ENCODE measurements at regions not wholly inside any gene's neighbourhood (a gene's known extent, or its start where the extent isn't known, plus 50 kb on each side); places are given as distances from the start of the nearest gene placed in this dataset.

- TF ChIP-seq, protein P1, sequence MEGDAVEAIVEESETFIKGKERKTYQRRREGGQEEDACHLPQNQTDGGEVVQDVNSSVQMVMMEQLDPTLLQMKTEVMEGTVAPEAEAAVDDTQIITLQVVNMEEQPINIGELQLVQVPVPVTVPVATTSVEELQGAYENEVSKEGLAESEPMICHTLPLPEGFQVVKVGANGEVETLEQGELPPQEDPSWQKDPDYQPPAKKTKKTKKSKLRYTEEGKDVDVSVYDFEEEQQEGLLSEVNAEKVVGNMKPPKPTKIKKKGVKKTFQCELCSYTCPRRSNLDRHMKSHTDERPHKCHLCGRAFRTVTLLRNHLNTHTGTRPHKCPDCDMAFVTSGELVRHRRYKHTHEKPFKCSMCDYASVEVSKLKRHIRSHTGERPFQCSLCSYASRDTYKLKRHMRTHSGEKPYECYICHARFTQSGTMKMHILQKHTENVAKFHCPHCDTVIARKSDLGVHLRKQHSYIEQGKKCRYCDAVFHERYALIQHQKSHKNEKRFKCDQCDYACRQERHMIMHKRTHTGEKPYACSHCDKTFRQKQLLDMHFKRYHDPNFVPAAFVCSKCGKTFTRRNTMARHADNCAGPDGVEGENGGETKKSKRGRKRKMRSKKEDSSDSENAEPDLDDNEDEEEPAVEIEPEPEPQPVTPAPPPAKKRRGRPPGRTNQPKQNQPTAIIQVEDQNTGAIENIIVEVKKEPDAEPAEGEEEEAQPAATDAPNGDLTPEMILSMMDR (IDR thresholded peaks at IDR 0.05): no peak
Observed at GRCh38 chr4:170875868-170876267, 786.1 kb upstream of the AADAT start.

GRCh38 chr4:170872794-170873193, 783.0 kb upstream of the AADAT start:
- no peaks in the 10 kb centered on the region for H3K36me3 ChIP-seq
- no peak for DNase-seq (ENCODE audit: low spot score)
- no peak overlapping the region for H3K4me3 ChIP-seq
- H3K27me3 ChIP-seq: no peaks in the 10 kb centered on the region
- H3K9me3 ChIP-seq: no peaks in the 10 kb centered on the region
- H3K27ac ChIP-seq: no peak overlapping the region
- TF ChIP-seq, protein P1 (IDR thresholded peaks at IDR 0.05): no peak
- no peaks in the 10 kb centered on the region for H3K4me1 ChIP-seq

More at GRCh38 chr4:170875868-170876267, 786.1 kb upstream of the AADAT start:
- no peak for DNase-seq (ENCODE audit: low spot score)
- Histone ChIP-seq H3K9me3 (no peaks in the 10 kb centered on the region), H3K4me1 (no peaks in the 10 kb centered on the region), H3K36me3 (no peaks in the 10 kb centered on the region), H3K27ac (no peak overlapping the region), H3K4me3 (no peak overlapping the region), H3K27me3 (no peaks in the 10 kb centered on the region)

GRCh38 chr4:170868170-170868569, 778.4 kb upstream of the AADAT start:
- TF ChIP-seq, protein P1 (IDR thresholded peaks at IDR 0.05): no peak
- Histone ChIP-seq H3K4me1 (no peaks in the 10 kb centered on the region), H3K27me3 (no peaks in the 10 kb centered on the region), H3K9me3 (no peaks in the 10 kb centered on the region), H3K36me3 (no peaks in the 10 kb centered on the region), H3K4me3 (no peak overlapping the region), H3K27ac (no peak overlapping the region)
- no peak for DNase-seq (ENCODE audit: low spot score)

- H3K9me3 ChIP-seq: no peaks in the 10 kb centered on the region
- no peaks in the 10 kb centered on the region for H3K36me3 ChIP-seq
- H3K27me3 ChIP-seq: no peaks in the 10 kb centered on the region
- no peak for DNase-seq (ENCODE audit: low spot score)
- no peaks in the 10 kb centered on the region for H3K4me1 ChIP-seq
- H3K27ac ChIP-seq: no peak overlapping the region
- no peak overlapping the region for H3K4me3 ChIP-seq
- TF ChIP-seq, protein P1 (IDR thresholded peaks at IDR 0.05): no peak
Observed at GRCh38 chr4:170854097-170854496, 764.3 kb upstream of the AADAT start.

- H3K9me3 ChIP-seq: no peaks in the 10 kb centered on the region
- H3K4me1 ChIP-seq: no peaks in the 10 kb centered on the region
- H3K36me3 ChIP-seq: no peaks in the 10 kb centered on the region
- DNase-seq (ENCODE audit: low spot score): no peak
- TF ChIP-seq, protein P1 (IDR thresholded peaks at IDR 0.05): peak; percentile 39 to 64
- no peak overlapping the region for H3K4me3 ChIP-seq
- H3K27me3 ChIP-seq: no peaks in the 10 kb centered on the region
- H3K27ac ChIP-seq: no peak overlapping the region
Observed at GRCh38 chr4:170853422-170854021, 763.8 kb upstream of the AADAT start.

- H3K36me3 ChIP-seq: no peaks in the 10 kb centered on the region
- no peak for DNase-seq (ENCODE audit: low spot score)
- TF ChIP-seq, protein P1 (IDR thresholded peaks at IDR 0.05): no peak
- H3K4me3 ChIP-seq: no peak overlapping the region
- no peak overlapping the region for H3K27ac ChIP-seq
- no peaks in the 10 kb centered on the region for H3K9me3 ChIP-seq
- no peaks in the 10 kb centered on the region for H3K27me3 ChIP-seq
- H3K4me1 ChIP-seq: no peaks in the 10 kb centered on the region
Observed at GRCh38 chr4:170849969-170850368, 760.2 kb upstream of the AADAT start.

Data from right atrium auricular region (tissue), 2 donors.